Activated CD8-positive, alpha-beta memory T cell treated with anti-CD3 and anti-CD28 coated beads, Interleukin-2, amount 50 U/mL, for 1 hour (primary cell): ENCODE measurements at regions not wholly inside any gene's neighbourhood (a gene's known extent, or its start where the extent isn't known, plus 50 kb on each side); places are given as distances from the start of the nearest gene placed in this dataset.

ENCODE experiments used
- DNase-seq: peaks from one replicate; pipeline ENCODE4 v3.0.0-alpha.2; 2020; ENCODE audit errors: extremely low read depth

GRCh38 chr12:107470645-107471044 is 215.0 kb upstream of the PWP1 start:
- DNase-seq, result no peak

GRCh38 chr12:107472308-107472707 is 213.3 kb upstream of the PWP1 start:
- no peak for DNase-seq

GRCh38 chr12:107474099-107474498 is 211.5 kb upstream of the PWP1 start:
- DNase-seq, result no peak

- no peak for DNase-seq
Observed at GRCh38 chr12:107474639-107475539, 210.7 kb upstream of the PWP1 start.

- no peak for DNase-seq
Observed at GRCh38 chr12:107475900-107476299, 209.7 kb upstream of the PWP1 start.

- no peak for DNase-seq
Observed at GRCh38 chr12:107477018-107477417, 208.6 kb upstream of the PWP1 start.

- DNase-seq, result no peak
Observed at GRCh38 chr12:107477947-107478610, 207.5 kb upstream of the PWP1 start.

GRCh38 chr12:107478881-107479280 is 206.7 kb upstream of the PWP1 start:
- DNase-seq, result no peak

- no peak for DNase-seq
Observed at GRCh38 chr12:107480836-107481608, 204.6 kb upstream of the PWP1 start.

GRCh38 chr12:107484230-107484629 is 201.4 kb upstream of the PWP1 start:
- DNase-seq, result no peak

GRCh38 chr12:107484941-107485340 is 200.7 kb upstream of the PWP1 start:
- DNase-seq, result no peak

- DNase-seq, result no peak
Observed at GRCh38 chr12:107485731-107486130, 199.9 kb upstream of the PWP1 start.

- no peak for DNase-seq
Observed at GRCh38 chr12:107486140-107486892, 199.3 kb upstream of the PWP1 start.

- no peak for DNase-seq
Observed at GRCh38 chr12:107487011-107487680, 198.5 kb upstream of the PWP1 start.

GRCh38 chr12:107488666-107489065 is 196.9 kb upstream of the PWP1 start:
- no peak for DNase-seq

GRCh38 chr12:107490010-107490409 is 195.6 kb upstream of the PWP1 start:
- no peak for DNase-seq

GRCh38 chr12:107491856-107492255 is 193.7 kb upstream of the PWP1 start:
- no peak for DNase-seq

- no peak for DNase-seq
Observed at GRCh38 chr12:107492393-107493134, 193.0 kb upstream of the PWP1 start.

- DNase-seq, result no peak
Observed at GRCh38 chr12:107493135-107493494, 192.5 kb upstream of the PWP1 start.

- no peak for DNase-seq
Observed at GRCh38 chr12:107493666-107494065, 191.9 kb upstream of the PWP1 start.
